ENCODE measurements at regions not wholly inside any gene's neighbourhood (a gene's known extent, or its start where the extent isn't known, plus 50 kb on each side); places are given as distances from the start of the nearest gene placed in this dataset.

DNA sequence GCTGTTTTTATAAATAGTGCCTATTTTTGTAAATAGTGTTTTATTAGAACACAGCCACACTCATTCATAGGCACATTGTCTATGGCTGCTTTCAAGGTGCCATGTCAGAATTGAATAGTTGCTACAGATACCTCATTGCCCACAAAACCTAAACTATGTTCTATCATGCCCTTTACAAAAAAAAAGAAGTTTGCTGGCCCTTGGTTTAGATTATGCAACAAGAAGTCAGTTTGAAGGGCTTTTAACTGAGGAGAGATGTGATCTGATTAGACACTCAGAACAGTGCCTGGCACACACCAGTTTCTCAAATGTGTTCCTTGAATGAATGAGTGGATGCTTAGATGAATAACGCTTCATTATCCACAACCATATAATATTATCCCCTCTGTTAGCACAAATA lies 366.1 kb downstream of the MAFB start:
- TF ChIP-seq, protein P1, sequence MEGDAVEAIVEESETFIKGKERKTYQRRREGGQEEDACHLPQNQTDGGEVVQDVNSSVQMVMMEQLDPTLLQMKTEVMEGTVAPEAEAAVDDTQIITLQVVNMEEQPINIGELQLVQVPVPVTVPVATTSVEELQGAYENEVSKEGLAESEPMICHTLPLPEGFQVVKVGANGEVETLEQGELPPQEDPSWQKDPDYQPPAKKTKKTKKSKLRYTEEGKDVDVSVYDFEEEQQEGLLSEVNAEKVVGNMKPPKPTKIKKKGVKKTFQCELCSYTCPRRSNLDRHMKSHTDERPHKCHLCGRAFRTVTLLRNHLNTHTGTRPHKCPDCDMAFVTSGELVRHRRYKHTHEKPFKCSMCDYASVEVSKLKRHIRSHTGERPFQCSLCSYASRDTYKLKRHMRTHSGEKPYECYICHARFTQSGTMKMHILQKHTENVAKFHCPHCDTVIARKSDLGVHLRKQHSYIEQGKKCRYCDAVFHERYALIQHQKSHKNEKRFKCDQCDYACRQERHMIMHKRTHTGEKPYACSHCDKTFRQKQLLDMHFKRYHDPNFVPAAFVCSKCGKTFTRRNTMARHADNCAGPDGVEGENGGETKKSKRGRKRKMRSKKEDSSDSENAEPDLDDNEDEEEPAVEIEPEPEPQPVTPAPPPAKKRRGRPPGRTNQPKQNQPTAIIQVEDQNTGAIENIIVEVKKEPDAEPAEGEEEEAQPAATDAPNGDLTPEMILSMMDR (IDR thresholded peaks at IDR 0.05): no peak
- TF ChIP-seq MLX (CRISPR knock-in tag; IDR thresholded peaks at IDR 0.05): no peak
- TF ChIP-seq TP53 (CRISPR knock-in tag; IDR thresholded peaks at IDR 0.05): no peak
- no peak for TF ChIP-seq CBFB (CRISPR knock-in tag; IDR thresholded peaks at IDR 0.05; ENCODE audit: low read depth)

Measured in WTC11 (cell line).